ENCODE measurements at regions not wholly inside any gene's neighbourhood (a gene's known extent, or its start where the extent isn't known, plus 50 kb on each side); places are given as distances from the start of the nearest gene placed in this dataset.

DNA sequence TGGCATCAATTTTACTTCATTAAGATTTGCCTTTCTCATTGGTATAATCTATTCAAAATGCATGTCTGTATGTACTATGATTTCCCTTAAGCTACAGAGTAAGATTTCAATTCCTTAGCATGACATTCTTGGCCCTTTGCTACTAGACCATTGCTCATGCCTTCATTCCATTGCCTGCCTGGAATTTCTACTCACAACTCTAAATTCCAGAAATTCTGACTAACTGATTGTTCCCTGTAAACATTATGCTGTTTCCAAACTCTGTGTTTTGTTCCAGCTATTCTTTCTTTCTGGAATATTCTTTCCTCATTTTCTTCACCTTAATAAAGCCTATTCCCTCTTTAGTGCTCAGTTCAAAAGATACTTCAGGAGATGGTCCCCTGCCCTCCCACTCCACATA is 568.8 kb upstream of the SEMA6A start:
- TF ChIP-seq EZH2 (IDR thresholded peaks at IDR 0.05) = no peak
- TF ChIP-seq, protein P1, sequence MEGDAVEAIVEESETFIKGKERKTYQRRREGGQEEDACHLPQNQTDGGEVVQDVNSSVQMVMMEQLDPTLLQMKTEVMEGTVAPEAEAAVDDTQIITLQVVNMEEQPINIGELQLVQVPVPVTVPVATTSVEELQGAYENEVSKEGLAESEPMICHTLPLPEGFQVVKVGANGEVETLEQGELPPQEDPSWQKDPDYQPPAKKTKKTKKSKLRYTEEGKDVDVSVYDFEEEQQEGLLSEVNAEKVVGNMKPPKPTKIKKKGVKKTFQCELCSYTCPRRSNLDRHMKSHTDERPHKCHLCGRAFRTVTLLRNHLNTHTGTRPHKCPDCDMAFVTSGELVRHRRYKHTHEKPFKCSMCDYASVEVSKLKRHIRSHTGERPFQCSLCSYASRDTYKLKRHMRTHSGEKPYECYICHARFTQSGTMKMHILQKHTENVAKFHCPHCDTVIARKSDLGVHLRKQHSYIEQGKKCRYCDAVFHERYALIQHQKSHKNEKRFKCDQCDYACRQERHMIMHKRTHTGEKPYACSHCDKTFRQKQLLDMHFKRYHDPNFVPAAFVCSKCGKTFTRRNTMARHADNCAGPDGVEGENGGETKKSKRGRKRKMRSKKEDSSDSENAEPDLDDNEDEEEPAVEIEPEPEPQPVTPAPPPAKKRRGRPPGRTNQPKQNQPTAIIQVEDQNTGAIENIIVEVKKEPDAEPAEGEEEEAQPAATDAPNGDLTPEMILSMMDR (IDR thresholded peaks at IDR 0.05) = no peak

Measured in neural progenitor cell (in vitro differentiated cells).